Kidney epithelial cell (primary cell): ENCODE measurements at regions not wholly inside any gene's neighbourhood (a gene's known extent, or its start where the extent isn't known, plus 50 kb on each side); places are given as distances from the start of the nearest gene placed in this dataset.

Experiments
- DNase-seq: peaks from one replicate; pipeline ENCODE4 v3.0.0-alpha.2; 2010; ENCODE audit warnings: low read depth
- H3K27me3 ChIP-seq: 2 replicates; pipeline ENCODE4 v1.6.0; 2011; ENCODE audit warnings: low read length; ENCODE audit not compliant: control insufficient read depth, insufficient read depth
- H3K36me3 ChIP-seq: 2 replicates; pipeline ENCODE4 v1.5.1; 2011; ENCODE audit warnings: low read length; ENCODE audit not compliant: control insufficient read depth, insufficient read depth
- H3K4me3 ChIP-seq: 2 replicates; pipeline ENCODE4 v1.5.1; 2011; ENCODE audit warnings: low read depth, mild to moderate bottlenecking, control low read depth, low read length
- TF ChIP-seq, protein P1 (sequence below): IDR thresholded peaks from 2 replicates; pipeline ENCODE4 v1.5.1; 2011; ENCODE audit warnings: mild to moderate bottlenecking, moderate library complexity, low read length, control low read depth, inconsistent platforms; ENCODE audit not compliant: insufficient read depth, poor library complexity, severe bottlenecking

DNA sequence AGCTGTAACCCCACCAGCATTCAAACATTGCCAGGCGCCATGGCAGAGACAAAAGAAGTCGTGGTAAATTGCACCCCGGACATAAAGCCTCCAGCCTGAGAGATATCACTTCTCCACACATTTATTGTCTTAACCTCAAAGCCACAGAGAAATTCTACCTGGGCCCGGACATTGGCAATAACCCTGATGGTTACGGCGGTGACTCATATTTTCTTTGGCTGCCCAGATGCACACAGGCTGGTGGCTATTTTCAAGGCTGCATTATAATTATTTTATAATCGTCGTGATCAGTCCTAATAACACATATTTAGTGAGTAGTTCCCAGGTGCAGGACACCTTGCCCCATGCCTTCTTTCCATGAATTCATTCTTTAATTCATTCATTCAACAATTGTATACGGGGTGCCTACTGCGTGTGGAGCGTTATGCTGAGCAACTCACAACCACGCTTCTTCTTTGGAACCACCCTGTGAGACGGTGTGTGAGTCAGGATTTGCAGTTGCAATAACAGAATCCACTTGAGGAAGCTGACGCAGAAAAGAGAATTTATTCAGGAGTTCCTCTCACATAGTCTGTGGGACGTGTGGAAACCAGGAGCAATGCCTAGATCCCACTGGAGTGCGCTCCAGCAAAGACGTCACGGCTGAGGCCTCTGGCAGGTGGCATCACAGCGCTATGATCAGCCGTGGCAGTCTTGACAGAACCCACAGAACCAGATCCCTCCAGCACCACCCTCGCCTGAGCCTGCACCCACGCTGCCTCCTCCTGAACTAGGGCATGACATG lies 245.7 kb downstream of the FOXL1 start:
- no peaks in the 10 kb centered on the region for H3K27me3 ChIP-seq
- no peak overlapping the region for H3K4me3 ChIP-seq
- no peaks in the 10 kb centered on the region for H3K36me3 ChIP-seq
- TF ChIP-seq, protein P1, sequence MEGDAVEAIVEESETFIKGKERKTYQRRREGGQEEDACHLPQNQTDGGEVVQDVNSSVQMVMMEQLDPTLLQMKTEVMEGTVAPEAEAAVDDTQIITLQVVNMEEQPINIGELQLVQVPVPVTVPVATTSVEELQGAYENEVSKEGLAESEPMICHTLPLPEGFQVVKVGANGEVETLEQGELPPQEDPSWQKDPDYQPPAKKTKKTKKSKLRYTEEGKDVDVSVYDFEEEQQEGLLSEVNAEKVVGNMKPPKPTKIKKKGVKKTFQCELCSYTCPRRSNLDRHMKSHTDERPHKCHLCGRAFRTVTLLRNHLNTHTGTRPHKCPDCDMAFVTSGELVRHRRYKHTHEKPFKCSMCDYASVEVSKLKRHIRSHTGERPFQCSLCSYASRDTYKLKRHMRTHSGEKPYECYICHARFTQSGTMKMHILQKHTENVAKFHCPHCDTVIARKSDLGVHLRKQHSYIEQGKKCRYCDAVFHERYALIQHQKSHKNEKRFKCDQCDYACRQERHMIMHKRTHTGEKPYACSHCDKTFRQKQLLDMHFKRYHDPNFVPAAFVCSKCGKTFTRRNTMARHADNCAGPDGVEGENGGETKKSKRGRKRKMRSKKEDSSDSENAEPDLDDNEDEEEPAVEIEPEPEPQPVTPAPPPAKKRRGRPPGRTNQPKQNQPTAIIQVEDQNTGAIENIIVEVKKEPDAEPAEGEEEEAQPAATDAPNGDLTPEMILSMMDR = no peak
- DNase-seq = peak; percentile 87

DNA sequence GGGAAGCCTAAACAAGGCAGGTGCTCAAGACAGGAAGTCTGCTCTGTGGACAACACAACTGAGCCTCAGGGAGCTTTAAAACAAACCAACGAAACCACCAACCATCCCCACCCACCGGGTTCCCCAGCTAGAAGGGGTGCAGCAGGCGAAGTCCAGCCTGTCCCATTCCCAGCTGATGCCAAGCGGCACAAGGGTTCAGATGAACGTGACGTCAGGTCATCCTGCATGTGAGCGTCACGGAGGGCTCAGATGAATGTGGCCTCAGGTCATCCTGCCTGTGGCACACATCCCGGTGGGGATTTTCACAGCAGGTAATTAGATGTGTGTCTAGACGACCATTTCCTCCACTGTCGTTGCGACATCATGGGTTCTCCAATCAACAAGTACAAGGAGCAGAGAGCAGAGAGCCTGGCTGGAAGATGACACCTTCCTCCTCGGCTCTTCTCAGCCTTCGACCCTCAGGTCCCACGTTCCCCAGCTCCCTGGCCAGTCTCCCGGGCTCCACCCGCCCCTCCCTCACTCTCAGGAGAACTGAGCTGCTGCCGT lies 246.5 kb downstream of the FOXL1 start:
- Histone ChIP-seq H3K4me3 (no peak overlapping the region), H3K36me3 (no peaks in the 10 kb centered on the region), H3K27me3 (no peaks in the 10 kb centered on the region)
- peak; percentile 43 for DNase-seq
- TF ChIP-seq, protein P1 = no peak

DNA sequence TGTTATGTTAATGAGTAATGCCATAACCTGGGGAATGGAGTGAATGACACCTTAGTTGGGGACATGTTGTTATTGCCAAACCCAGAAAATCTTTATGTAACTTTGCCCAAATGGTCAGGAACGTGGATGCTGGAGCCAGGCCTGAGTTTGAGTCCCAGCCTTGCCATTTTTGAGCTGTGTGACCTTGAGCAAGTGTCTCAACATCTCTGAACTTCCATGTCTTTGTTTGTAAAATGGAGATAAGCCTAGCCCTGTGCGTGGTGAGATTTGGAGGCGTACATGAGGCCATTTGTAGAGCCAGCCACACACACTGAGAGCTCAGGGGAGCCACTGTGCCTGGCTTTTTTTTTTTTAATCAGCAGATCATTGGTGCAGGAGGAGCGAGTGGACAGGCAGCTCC lies 247.3 kb downstream of the FOXL1 start:
- no peaks in the 10 kb centered on the region for H3K36me3 ChIP-seq
- TF ChIP-seq, protein P1 = no peak
- DNase-seq = no peak
- H3K27me3 ChIP-seq = no peaks in the 10 kb centered on the region
- H3K4me3 ChIP-seq = no peak overlapping the region

DNA sequence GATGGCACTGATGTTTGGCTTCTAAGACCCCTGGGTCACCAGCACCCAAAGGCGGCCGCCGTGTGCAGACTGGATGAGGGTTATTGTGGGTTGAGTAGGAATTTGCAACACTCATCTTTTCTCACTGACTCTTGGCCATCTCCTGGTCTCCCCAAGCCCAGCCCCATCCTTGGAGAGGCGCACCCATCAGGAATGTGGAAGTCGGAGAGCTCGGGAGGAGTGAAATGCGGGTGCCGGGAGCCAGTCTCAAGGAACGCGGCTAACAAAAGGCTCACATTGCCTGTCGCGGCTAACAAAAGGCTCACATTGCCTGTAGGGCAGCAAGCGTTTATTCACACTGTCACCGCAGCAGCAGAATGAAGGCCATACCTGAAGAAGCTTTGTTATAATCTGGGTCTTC lies 248.6 kb downstream of the FOXL1 start:
- no peaks in the 10 kb centered on the region for H3K36me3 ChIP-seq
- no peak for DNase-seq
- TF ChIP-seq, protein P1 = no peak
- H3K4me3 ChIP-seq = no peak overlapping the region
- H3K27me3 ChIP-seq = no peaks in the 10 kb centered on the region

DNA sequence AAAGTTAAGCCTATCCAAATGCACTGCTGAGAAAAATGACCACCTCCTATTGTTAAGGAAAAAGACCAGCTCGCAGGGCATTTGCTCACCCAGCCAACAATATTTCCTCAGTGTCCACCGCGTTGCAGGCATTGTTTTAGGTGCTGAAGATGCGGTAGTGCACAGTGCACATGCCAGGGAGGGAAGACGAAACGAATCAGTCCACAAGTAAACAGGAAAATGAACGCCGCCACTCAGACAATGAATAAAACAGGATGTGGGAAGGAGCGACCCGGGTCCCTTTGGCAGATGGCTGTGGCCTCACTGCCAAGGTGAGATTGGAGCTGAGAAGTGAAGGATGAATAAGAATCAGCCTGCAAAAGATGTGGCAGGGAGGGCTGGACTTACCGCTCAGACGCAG lies 249.2 kb downstream of the FOXL1 start:
- TF ChIP-seq, protein P1 = no peak
- DNase-seq = no peak
- no peaks in the 10 kb centered on the region for H3K27me3 ChIP-seq
- no peaks in the 10 kb centered on the region for H3K36me3 ChIP-seq
- H3K4me3 ChIP-seq = no peak overlapping the region

DNA sequence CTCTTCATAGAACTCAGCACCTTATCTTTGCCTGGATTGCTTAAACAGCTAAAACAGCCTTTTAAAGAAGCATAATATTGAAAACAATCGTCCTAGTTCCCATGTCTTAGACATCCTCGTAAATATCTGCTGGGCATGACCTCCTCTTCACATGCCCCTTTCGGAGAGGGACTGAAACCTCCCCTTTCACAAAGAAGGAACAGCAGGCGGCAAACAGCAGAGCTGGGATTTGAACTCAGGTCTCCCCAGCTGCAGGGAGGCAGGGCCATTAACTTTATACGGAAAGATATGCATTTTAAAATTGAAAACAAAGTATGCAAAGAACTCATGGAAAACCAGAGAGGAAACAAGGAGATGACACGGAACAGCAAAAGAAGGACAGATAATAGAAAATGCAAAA lies 249.9 kb downstream of the FOXL1 start:
- no peak for DNase-seq
- TF ChIP-seq, protein P1 = no peak
- H3K27me3 ChIP-seq = no peaks in the 10 kb centered on the region
- H3K4me3 ChIP-seq = no peak overlapping the region
- H3K36me3 ChIP-seq = no peaks in the 10 kb centered on the region
